ENCODE measurements at regions not wholly inside any gene's neighbourhood (a gene's known extent, or its start where the extent isn't known, plus 50 kb on each side); places are given as distances from the start of the nearest gene placed in this dataset.

DNA sequence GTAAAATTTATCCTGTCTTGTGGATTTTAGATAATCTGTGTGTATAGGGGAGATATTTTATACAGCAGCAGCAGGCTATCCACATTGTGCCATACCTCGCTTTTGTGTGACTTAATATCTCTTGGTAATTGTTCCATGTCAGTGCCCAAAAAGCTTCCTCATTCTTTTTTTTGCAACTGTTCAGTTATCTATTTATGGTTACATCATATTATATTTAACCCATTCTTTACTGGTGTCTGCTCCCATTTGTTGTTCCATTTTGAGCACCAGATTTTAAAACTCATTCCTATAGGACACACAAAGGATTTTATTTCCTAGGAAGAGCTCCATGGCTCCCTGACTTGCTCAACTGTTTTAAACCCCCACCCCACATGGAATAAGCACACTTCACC lies 86.3 kb upstream of the RASGRP1 start:
- H3K79me2 ChIP-seq (ENCODE audit: low read length), result no peaks in the 10 kb centered on the region
- no peaks in the 10 kb centered on the region for H3K27me3 ChIP-seq (ENCODE audit: low read length)
- peak overlapping the region; percentile 97 for H3K27ac ChIP-seq (ENCODE audit: low read length)
- no peaks in the 10 kb centered on the region for H4K20me1 ChIP-seq (ENCODE audit: insufficient read depth, low read depth, low read length)
- DNase-seq, result peak; percentile 92
- no peak overlapping the region for H2AFZ ChIP-seq (ENCODE audit: low read length)
- 0 out of 2 replicates have a peak, but pooled peaks cover 4% of the 10 kb centered on the region for H3K9me3 ChIP-seq (ENCODE audit: low read length)
- no peaks in the 10 kb centered on the region for H3K9me2 ChIP-seq (replicated peaks; ENCODE audit: insufficient read depth, low read length)
- H3K36me3 ChIP-seq (ENCODE audit: insufficient read depth, low read length), result no peaks in the 10 kb centered on the region
- peak overlapping the region; percentile 74 for H3K9ac ChIP-seq (ENCODE audit: low read length)
- H3K4me2 ChIP-seq (ENCODE audit: low read depth, low read length, poor library complexity, severe bottlenecking), result peak overlapping the region; percentile 75
- peak overlapping the region; percentile 54 for H3K4me3 ChIP-seq (ENCODE audit: low read length)
- H3K4me1 ChIP-seq (ENCODE audit: low read length), result peaks cover 61% of the 10 kb centered on the region

- no peaks in the 10 kb centered on the region for H4K20me1 ChIP-seq (ENCODE audit: insufficient read depth, low read depth, low read length)
- H3K36me3 ChIP-seq (ENCODE audit: insufficient read depth, low read length), result no peaks in the 10 kb centered on the region
- peak overlapping the region; percentile 75 for H3K4me2 ChIP-seq (ENCODE audit: low read depth, low read length, poor library complexity, severe bottlenecking)
- H3K27me3 ChIP-seq (ENCODE audit: low read length), result no peaks in the 10 kb centered on the region
- DNase-seq, result peak; percentile 91
- H3K27ac ChIP-seq (ENCODE audit: low read length), result peak overlapping the region; percentile 97
- H3K79me2 ChIP-seq (ENCODE audit: low read length), result no peaks in the 10 kb centered on the region
- peaks cover 59% of the 10 kb centered on the region for H3K4me1 ChIP-seq (ENCODE audit: low read length)
- 0 out of 2 replicates have a peak, but pooled peaks cover 4% of the 10 kb centered on the region for H3K9me3 ChIP-seq (ENCODE audit: low read length)
- H3K4me3 ChIP-seq (ENCODE audit: low read length), result peak overlapping the region; percentile 54
- peak overlapping the region; percentile 74 for H3K9ac ChIP-seq (ENCODE audit: low read length)
- no peaks in the 10 kb centered on the region for H3K9me2 ChIP-seq (replicated peaks; ENCODE audit: insufficient read depth, low read length)
- H2AFZ ChIP-seq (ENCODE audit: low read length), result no peak overlapping the region
Measured at GRCh38 chr15:38651328-38652038, 86.9 kb upstream of the RASGRP1 start.

DNA sequence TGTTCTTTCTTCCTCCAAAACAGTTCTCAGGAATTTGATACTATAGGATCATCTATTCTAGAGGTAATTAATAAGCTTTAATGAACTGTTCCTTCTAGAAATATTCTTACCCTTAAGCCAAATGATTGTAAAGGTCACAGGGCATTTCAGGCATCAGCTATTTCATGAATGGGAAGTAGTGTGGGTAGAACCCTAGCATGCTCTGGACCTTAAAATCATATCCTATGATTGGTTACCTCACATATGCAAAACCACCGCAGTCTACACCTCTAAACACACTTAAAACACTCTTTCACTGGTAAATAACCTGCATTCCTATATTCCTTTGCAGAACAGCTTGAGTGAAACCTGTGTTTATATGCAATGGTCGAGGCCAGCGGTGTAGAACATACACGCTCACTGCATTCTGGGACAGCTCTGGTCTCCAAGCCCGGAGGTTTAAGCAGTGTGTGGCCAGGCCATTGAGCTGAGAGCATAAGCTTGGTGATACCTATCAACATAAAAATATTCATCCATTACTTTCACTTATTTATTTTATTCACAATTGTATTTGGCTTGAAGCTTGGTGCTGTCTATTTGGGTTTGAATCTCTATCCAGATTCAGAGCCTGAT lies 87.7 kb upstream of the RASGRP1 start:
- DNase-seq, result peak; percentile 61
- peak overlapping the region; percentile 75 for H3K4me2 ChIP-seq (ENCODE audit: low read depth, low read length, poor library complexity, severe bottlenecking)
- no peaks in the 10 kb centered on the region for H3K36me3 ChIP-seq (ENCODE audit: insufficient read depth, low read length)
- peak overlapping the region; percentile 14; the same call in 1 of the 2 replicates for H2AFZ ChIP-seq (ENCODE audit: low read length)
- peak overlapping the region; percentile 54 for H3K4me3 ChIP-seq (ENCODE audit: low read length)
- no peaks in the 10 kb centered on the region for H3K79me2 ChIP-seq (ENCODE audit: low read length)
- H3K9me3 ChIP-seq (ENCODE audit: low read length), result 0 out of 2 replicates have a peak, but pooled peaks cover 4% of the 10 kb centered on the region
- H3K27ac ChIP-seq (ENCODE audit: low read length), result peak overlapping the region; percentile 97
- H3K9ac ChIP-seq (ENCODE audit: low read length), result peak overlapping the region; percentile 74
- H3K4me1 ChIP-seq (ENCODE audit: low read length), result peaks cover 51% of the 10 kb centered on the region
- no peaks in the 10 kb centered on the region for H3K27me3 ChIP-seq (ENCODE audit: low read length)
- H4K20me1 ChIP-seq (ENCODE audit: insufficient read depth, low read depth, low read length), result no peaks in the 10 kb centered on the region
- no peaks in the 10 kb centered on the region for H3K9me2 ChIP-seq (replicated peaks; ENCODE audit: insufficient read depth, low read length)

DNA sequence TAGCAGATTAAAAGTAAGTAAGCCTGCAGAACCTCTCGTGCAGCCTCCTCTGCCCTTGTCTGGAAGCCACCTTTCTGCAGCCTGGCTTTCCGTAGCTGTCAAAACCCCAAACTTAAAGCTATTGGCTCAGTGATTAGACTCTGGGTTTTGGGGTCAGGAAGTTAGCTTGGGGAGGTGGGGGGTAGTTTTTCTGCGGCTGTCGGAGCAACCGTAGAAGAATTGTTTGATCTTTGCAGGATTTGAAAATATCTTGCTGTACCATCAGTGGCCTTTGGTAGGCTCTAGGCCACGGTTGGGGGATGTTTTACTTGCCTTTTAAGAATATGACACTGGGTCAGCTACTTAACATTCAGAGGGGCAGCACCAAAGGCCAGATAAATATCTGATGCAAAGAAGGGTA lies 88.4 kb upstream of the RASGRP1 start:
- peak overlapping the region; percentile 69 for H2AFZ ChIP-seq (ENCODE audit: low read length)
- H3K9me2 ChIP-seq (replicated peaks; ENCODE audit: insufficient read depth, low read length), result no peaks in the 10 kb centered on the region
- no peaks in the 10 kb centered on the region for H3K79me2 ChIP-seq (ENCODE audit: low read length)
- H3K4me3 ChIP-seq (ENCODE audit: low read length), result peak overlapping the region; percentile 54
- peaks cover 44% of the 10 kb centered on the region for H3K4me1 ChIP-seq (ENCODE audit: low read length)
- no peaks in the 10 kb centered on the region for H3K27me3 ChIP-seq (ENCODE audit: low read length)
- H3K9me3 ChIP-seq (ENCODE audit: low read length), result 0 out of 2 replicates have a peak, but pooled peaks cover 4% of the 10 kb centered on the region
- no peaks in the 10 kb centered on the region for H4K20me1 ChIP-seq (ENCODE audit: insufficient read depth, low read depth, low read length)
- H3K36me3 ChIP-seq (ENCODE audit: insufficient read depth, low read length), result no peaks in the 10 kb centered on the region
- peak; percentile 66 for DNase-seq
- peak overlapping the region; percentile 75 for H3K4me2 ChIP-seq (ENCODE audit: low read depth, low read length, poor library complexity, severe bottlenecking)
- peak overlapping the region; percentile 97 for H3K27ac ChIP-seq (ENCODE audit: low read length)
- H3K9ac ChIP-seq (ENCODE audit: low read length), result peak overlapping the region; percentile 74

DNA sequence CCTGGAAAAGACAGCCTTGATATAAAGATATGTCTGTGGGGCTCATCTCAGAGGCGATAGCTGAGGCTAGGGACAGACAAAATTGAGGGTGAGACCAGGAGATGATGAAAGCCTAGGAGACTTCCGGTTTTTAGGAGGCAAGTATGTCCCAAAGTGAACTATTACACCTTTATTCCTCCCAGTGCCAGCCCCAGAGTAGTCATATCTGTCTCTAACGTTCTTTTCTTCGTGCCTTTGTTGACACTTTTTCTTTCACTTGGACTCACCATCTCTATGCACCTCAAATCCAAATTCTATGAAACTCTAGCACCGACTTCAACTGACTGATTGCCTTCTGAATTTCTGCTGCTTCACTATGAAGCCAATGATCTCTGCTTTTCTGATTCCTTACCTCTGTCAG lies 93.8 kb upstream of the RASGRP1 start:
- H2AFZ ChIP-seq (ENCODE audit: low read length), result peak overlapping the region; percentile 49; the same call in 1 of the 2 replicates
- H3K4me1 ChIP-seq (ENCODE audit: low read length), result peaks cover 19% of the 10 kb centered on the region
- no peak overlapping the region for H3K4me2 ChIP-seq (ENCODE audit: low read depth, low read length, poor library complexity, severe bottlenecking)
- no peaks in the 10 kb centered on the region for H3K79me2 ChIP-seq (ENCODE audit: low read length)
- no peaks in the 10 kb centered on the region for H3K36me3 ChIP-seq (ENCODE audit: insufficient read depth, low read length)
- no peak overlapping the region for H3K4me3 ChIP-seq (ENCODE audit: low read length)
- no peaks in the 10 kb centered on the region for H3K27me3 ChIP-seq (ENCODE audit: low read length)
- H4K20me1 ChIP-seq (ENCODE audit: insufficient read depth, low read depth, low read length), result no peaks in the 10 kb centered on the region
- H3K9ac ChIP-seq (ENCODE audit: low read length), result no peak overlapping the region
- H3K27ac ChIP-seq (ENCODE audit: low read length), result no peak overlapping the region
- no peaks in the 10 kb centered on the region for H3K9me2 ChIP-seq (replicated peaks; ENCODE audit: insufficient read depth, low read length)
- DNase-seq, result no peak
- no peaks in the 10 kb centered on the region for H3K9me3 ChIP-seq (ENCODE audit: low read length)

- Histone ChIP-seq H3K27ac (ENCODE audit: low read length) (no peak overlapping the region), H3K4me1 (ENCODE audit: low read length) (peaks cover 34% of the 10 kb centered on the region), H2AFZ (ENCODE audit: low read length) (no peak overlapping the region)
Measured at GRCh38 chr15:38660738-38661137, 96.1 kb upstream of the RASGRP1 start.

GRCh38 chr15:38662033-38662802 lies 97.6 kb upstream of the RASGRP1 start:
- Histone ChIP-seq H3K9ac (ENCODE audit: low read length) (no peak overlapping the region), H4K20me1 (ENCODE audit: insufficient read depth, low read depth, low read length) (no peaks in the 10 kb centered on the region), H3K79me2 (ENCODE audit: low read length) (no peaks in the 10 kb centered on the region), H3K4me2 (ENCODE audit: low read depth, low read length, poor library complexity, severe bottlenecking) (no peak overlapping the region), H3K9me2 (replicated peaks; ENCODE audit: insufficient read depth, low read length) (no peaks in the 10 kb centered on the region), H2AFZ (ENCODE audit: low read length) (no peak overlapping the region), H3K27ac (ENCODE audit: low read length) (peak overlapping the region; percentile 42), H3K9me3 (ENCODE audit: low read length) (no peaks in the 10 kb centered on the region), H3K4me3 (ENCODE audit: low read length) (no peak overlapping the region), H3K36me3 (ENCODE audit: insufficient read depth, low read length) (no peaks in the 10 kb centered on the region), H3K4me1 (ENCODE audit: low read length) (peaks cover 48% of the 10 kb centered on the region), H3K27me3 (ENCODE audit: low read length) (no peaks in the 10 kb centered on the region)
- no peak for DNase-seq

More at GRCh38 chr15:38660738-38661137, 96.1 kb upstream of the RASGRP1 start:
- Histone ChIP-seq H3K9me3 (ENCODE audit: low read length) (no peaks in the 10 kb centered on the region), H3K79me2 (ENCODE audit: low read length) (no peaks in the 10 kb centered on the region), H3K9me2 (replicated peaks; ENCODE audit: insufficient read depth, low read length) (no peaks in the 10 kb centered on the region), H4K20me1 (ENCODE audit: insufficient read depth, low read depth, low read length) (no peaks in the 10 kb centered on the region), H3K4me2 (ENCODE audit: low read depth, low read length, poor library complexity, severe bottlenecking) (no peak overlapping the region), H3K27me3 (ENCODE audit: low read length) (no peaks in the 10 kb centered on the region), H3K4me3 (ENCODE audit: low read length) (no peak overlapping the region), H3K9ac (ENCODE audit: low read length) (no peak overlapping the region), H3K36me3 (ENCODE audit: insufficient read depth, low read length) (no peaks in the 10 kb centered on the region)
- DNase-seq, result no peak

GRCh38 chr15:38662805-38663204 lies 98.2 kb upstream of the RASGRP1 start:
- no peak overlapping the region for H3K9ac ChIP-seq (ENCODE audit: low read length)
- peak overlapping the region; percentile 42 for H3K27ac ChIP-seq (ENCODE audit: low read length)
- H4K20me1 ChIP-seq (ENCODE audit: insufficient read depth, low read depth, low read length), result no peaks in the 10 kb centered on the region
- H3K9me3 ChIP-seq (ENCODE audit: low read length), result no peaks in the 10 kb centered on the region
- peaks cover 54% of the 10 kb centered on the region for H3K4me1 ChIP-seq (ENCODE audit: low read length)
- H3K36me3 ChIP-seq (ENCODE audit: insufficient read depth, low read length), result no peaks in the 10 kb centered on the region
- H3K4me2 ChIP-seq (ENCODE audit: low read depth, low read length, poor library complexity, severe bottlenecking), result no peak overlapping the region
- H3K9me2 ChIP-seq (replicated peaks; ENCODE audit: insufficient read depth, low read length), result no peaks in the 10 kb centered on the region
- H3K27me3 ChIP-seq (ENCODE audit: low read length), result no peaks in the 10 kb centered on the region
- no peak for DNase-seq
- H2AFZ ChIP-seq (ENCODE audit: low read length), result no peak overlapping the region
- H3K79me2 ChIP-seq (ENCODE audit: low read length), result no peaks in the 10 kb centered on the region
- H3K4me3 ChIP-seq (ENCODE audit: low read length), result no peak overlapping the region

All from Karpas-422 (cell line).